AG04449 (cell line): ENCODE measurements at regions not wholly inside any gene's neighbourhood (a gene's known extent, or its start where the extent isn't known, plus 50 kb on each side); places are given as distances from the start of the nearest gene placed in this dataset.
A peak's percentile ranks its signal among the peaks of the same experiment; 100 is the strongest.

Experiments
- CTCF ChIA-PET: fragments of 350-600 bp; formaldehyde crosslinking; extraction: SDS; loops from one replicate; lab custom pipeline; 2021; ENCODE audit warnings: antibody characterized with exemption; lab: Yijun Ruan, JAX
- POLR2A ChIA-PET: fragments of 400-600, 350-600 bp; formaldehyde crosslinking; extraction: SDS; loops from one replicate; lab custom pipeline; 2020; ENCODE audit warnings: antibody characterized with exemption, inconsistent platforms; lab: Yijun Ruan, JAX
- DNase-seq: peaks from one replicate; pipeline ENCODE4 v3.0.0-alpha.2; 2010; ENCODE audit warnings: low read depth, low spot score
- H3K4me3 ChIP-seq: 2 replicates; pipeline ENCODE4 v1.5.1; 2011; ENCODE audit warnings: low read depth, mild to moderate bottlenecking, control low read depth, low read length
- TF ChIP-seq, protein P1 (sequence below): IDR thresholded peaks from one replicate; pipeline ENCODE4 v1.5.1; 2011; ENCODE audit warnings: mild to moderate bottlenecking, moderate library complexity, low read length, control low read depth, inconsistent platforms; ENCODE audit not compliant: insufficient read depth; ENCODE audit errors: missing control alignments

DNA sequence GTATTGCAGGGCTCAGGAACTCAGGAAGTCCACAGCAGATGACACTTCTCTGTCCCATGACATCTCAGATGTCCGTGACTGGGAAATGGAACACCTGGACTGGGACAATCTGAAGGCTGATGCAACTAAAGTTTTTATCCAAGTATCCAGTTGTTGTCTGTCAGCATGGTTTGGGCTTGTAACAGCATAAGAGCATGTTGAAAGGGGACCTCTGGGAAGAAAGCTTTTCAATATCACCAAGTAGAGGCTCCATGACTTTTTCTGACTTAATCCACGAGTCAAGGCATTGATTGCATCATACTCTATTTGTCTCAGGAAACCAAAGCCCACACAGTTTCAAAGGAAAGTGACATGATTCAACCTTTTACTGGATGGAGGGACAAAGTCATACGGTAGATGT, 807.7 kb downstream of the MTRR start:
- no peak overlapping the region for H3K4me3 ChIP-seq
- DNase-seq: no peak
- ChIA-PET POLR2A (no interaction called here), CTCF (no interaction called here)
- TF ChIP-seq, protein P1, sequence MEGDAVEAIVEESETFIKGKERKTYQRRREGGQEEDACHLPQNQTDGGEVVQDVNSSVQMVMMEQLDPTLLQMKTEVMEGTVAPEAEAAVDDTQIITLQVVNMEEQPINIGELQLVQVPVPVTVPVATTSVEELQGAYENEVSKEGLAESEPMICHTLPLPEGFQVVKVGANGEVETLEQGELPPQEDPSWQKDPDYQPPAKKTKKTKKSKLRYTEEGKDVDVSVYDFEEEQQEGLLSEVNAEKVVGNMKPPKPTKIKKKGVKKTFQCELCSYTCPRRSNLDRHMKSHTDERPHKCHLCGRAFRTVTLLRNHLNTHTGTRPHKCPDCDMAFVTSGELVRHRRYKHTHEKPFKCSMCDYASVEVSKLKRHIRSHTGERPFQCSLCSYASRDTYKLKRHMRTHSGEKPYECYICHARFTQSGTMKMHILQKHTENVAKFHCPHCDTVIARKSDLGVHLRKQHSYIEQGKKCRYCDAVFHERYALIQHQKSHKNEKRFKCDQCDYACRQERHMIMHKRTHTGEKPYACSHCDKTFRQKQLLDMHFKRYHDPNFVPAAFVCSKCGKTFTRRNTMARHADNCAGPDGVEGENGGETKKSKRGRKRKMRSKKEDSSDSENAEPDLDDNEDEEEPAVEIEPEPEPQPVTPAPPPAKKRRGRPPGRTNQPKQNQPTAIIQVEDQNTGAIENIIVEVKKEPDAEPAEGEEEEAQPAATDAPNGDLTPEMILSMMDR: no peak

DNA sequence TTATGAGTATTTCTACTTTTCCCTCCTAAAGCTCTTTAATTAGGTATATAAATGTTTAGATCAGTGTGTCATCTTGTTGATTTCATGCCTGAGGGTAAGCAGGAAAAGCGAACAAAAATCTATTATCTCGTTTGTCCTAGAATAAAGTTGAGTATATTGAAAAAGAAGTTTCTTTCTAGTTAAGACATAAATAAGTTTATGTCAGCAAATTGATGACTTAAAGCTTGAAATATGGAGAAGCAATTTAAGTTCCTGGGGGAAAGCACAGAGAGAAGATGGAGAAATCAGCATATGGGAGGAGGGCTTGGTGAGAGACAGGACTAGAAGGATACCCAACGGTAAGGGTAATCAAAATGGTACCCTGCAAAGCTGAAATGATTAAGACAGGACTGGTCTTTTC, 813.4 kb downstream of the MTRR start:
- DNase-seq: no peak
- ChIA-PET CTCF (no interaction called here), POLR2A (no interaction called here)
- TF ChIP-seq, protein P1: no peak
- H3K4me3 ChIP-seq: no peak overlapping the region

DNA sequence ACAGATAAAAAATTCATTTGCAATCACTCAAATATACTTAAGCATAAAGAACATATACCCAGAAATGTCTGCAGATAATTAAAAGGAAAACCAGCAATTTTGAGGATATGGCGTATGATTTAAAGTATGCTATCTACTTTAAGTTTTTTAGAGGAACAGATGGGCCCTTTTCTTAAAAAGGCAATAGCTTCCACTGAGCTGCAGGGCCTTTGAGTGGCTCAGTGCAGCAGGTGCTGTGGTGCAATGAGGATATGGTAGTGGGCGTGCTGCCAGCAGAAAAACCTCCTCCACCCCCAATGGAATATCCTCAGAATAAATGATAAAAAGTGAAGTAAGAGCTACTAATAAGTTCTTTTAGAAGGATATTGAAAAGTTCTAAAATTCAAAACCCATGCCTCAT, 814.5 kb downstream of the MTRR start:
- H3K4me3 ChIP-seq: no peak overlapping the region
- TF ChIP-seq, protein P1: no peak
- CTCF ChIA-PET: no interaction called here

DNA sequence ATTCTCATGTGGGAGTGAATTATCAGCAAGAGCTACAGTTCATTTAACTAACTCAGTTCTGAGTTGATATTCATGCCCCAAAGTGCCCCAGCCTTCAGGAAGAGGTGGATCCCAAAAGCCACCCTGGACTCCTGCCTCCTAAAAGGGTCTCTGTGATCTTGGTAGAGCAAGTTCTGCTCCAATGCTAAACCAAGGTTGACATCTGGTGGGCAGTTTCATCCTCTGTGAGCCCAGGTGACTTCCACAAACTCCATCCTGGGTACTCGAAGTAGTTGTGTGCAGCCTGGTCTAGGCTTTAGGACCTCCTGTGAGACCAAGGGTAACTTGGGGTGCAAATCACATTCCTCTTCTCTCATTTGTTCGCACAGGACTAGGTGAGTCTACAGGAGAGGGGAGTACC, 816.8 kb downstream of the MTRR start:
- ChIA-PET CTCF (no interaction called here), POLR2A (no interaction called here)
- TF ChIP-seq, protein P1: no peak
- H3K4me3 ChIP-seq: no peak overlapping the region
- DNase-seq: no peak

More for the DNA sequence above, 814.5 kb downstream of the MTRR start:
- POLR2A ChIA-PET: no interaction called here
- no peak for DNase-seq

DNA sequence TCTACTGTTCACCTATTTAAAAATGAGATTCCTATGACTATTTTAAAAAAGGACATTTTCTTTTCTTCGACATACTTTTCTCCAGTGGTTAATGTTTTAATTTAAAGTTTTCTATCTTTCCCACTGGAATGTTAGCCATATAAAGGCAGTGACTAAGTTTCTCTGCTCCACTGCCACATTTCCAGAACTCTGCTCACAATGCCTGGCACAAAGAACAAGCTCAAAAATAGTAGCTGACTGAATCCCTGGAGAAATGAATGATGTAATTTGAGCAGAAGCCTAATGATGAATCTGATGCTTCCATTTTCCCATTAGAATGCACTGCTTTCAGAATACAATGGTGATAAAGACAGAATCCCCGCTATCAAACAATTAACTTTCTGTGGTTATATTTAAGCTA, 817.8 kb downstream of the MTRR start:
- ChIA-PET POLR2A (interaction anchor here (0.6 kb wide), 1 partner anchor 346 kb away, joined by 3 read pairs; no protein-coding TSS in a partner anchor), CTCF (no interaction called here)
- TF ChIP-seq, protein P1: no peak

DNA sequence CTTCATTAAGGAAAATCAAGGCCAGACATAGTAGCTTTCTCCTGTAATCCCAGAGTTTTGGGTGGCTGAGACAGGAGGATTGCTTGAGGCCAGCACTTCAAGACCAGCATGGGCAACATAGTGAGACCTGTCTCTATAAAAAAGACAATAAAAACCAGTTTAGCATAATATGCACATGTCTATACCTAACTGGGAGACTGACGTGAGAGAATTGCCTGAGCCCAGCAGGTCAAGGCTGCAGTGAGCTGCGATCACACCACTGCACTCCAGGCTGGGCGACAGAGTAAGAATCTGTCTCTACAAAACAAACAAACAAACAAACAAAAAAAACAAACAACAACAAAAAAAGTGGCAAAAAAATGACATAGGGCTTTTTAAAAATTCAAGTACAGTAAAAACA, 820.8 kb downstream of the MTRR start:
- TF ChIP-seq, protein P1: no peak
- POLR2A ChIA-PET: no interaction called here
- no peak overlapping the region for H3K4me3 ChIP-seq
- no peak for DNase-seq
- CTCF ChIA-PET: no interaction called here

More for the DNA sequence above, 817.8 kb downstream of the MTRR start:
- H3K4me3 ChIP-seq: no peak overlapping the region
- DNase-seq: peak; percentile 17
